T-cell (primary cell): ENCODE measurements at regions not wholly inside any gene's neighbourhood (a gene's known extent, or its start where the extent isn't known, plus 50 kb on each side); places are given as distances from the start of the nearest gene placed in this dataset.

Source experiments
- ATAC-seq, 4 experiments: fragments of 200-7000 bp in 3 of 4; fragments of 150-1000 bp in 1 of 4; cut with Tn5 transposase; replicated peaks in 1 of 4; 1 replicate in 3 of 4; 2 replicates in 1 of 4; pipeline ENCODE4 v1.10.0; 2021; ENCODE audit warnings: moderate library complexity in 3 of 4, mild to moderate bottlenecking in 2 of 4, moderate number of reproducible peaks in 1 of 4
- CTCF ChIA-PET, 2 donors: fragments of 300-600 bp; sonication (Branson Sonifier 250); formaldehyde crosslinking; loops; one replicate each; lab custom pipeline; 2022; ENCODE audit warnings: antibody characterized with exemption in 2 of 2; lab: Charles Lee
- POLR2A ChIA-PET, 2 donors: fragments of 300-600 bp; sonication (Branson Sonifier 250); formaldehyde crosslinking; loops; one replicate each; lab custom pipeline; 2022; ENCODE audit warnings: antibody characterized with exemption in 2 of 2; lab: Charles Lee
- DNase-seq, 35 experiments: peaks; one replicate each; pipeline versions ENCODE4 v3.0.0 to v3.0.0-alpha.2; 2013 to 2023
- H3K27ac ChIP-seq: one replicate; pipeline ENCODE4 v1.5.1; 2013; ENCODE audit warnings: low read length
- H3K27me3 ChIP-seq, 2 experiments: replicated peaks in 1 of 2; 1 replicate in 1 of 2; 2 replicates in 1 of 2; pipeline versions ENCODE4 v1.6.1 to v1.7.0; 2013; ENCODE audit warnings: low read length in 1 of 2, mixed read lengths in 1 of 2; ENCODE audit not compliant: control insufficient read depth in 2 of 2, insufficient read depth in 2 of 2; ENCODE audit errors: extremely low read depth in 1 of 2
- H3K36me3 ChIP-seq, 2 donors: 1 replicate in 1 of 2; 2 replicates in 1 of 2; pipeline versions ENCODE4 v1.6.1 to v1.7.0; 2013; ENCODE audit warnings: low read length in 1 of 2; ENCODE audit not compliant: control insufficient read depth in 2 of 2, insufficient read depth in 1 of 2; ENCODE audit errors: extremely low read depth in 1 of 2
- H3K4me1 ChIP-seq, 2 experiments: 1 replicate in 1 of 2; 2 replicates in 1 of 2; pipeline versions ENCODE4 v1.6.1 to v1.7.0; 2013; ENCODE audit warnings: low read length in 2 of 2, mixed read lengths in 1 of 2; ENCODE audit not compliant: insufficient read depth in 2 of 2, control insufficient read depth in 1 of 2; ENCODE audit errors: extremely low read depth in 1 of 2
- H3K4me3 ChIP-seq, 2 donors: 1 replicate in 1 of 2; 2 replicates in 1 of 2; pipeline versions ENCODE4 v1.5.1 to v1.7.0; 2013; ENCODE audit warnings: mild to moderate bottlenecking in 2 of 2, low read length in 1 of 2, moderate library complexity in 1 of 2; ENCODE audit not compliant: control insufficient read depth in 1 of 2; ENCODE audit errors: extremely low read depth in 1 of 2
- H3K9me3 ChIP-seq: 2 replicates; pipeline ENCODE4 v1.7.0; 2013
- H3K27ac Mint-ChIP-seq, 2 donors: one replicate each; pipeline ENCODE4 v1.8.0; 2020 to 2021; ENCODE audit warnings: mild to moderate bottlenecking in 2 of 2, mixed read lengths in 2 of 2
- H3K27me3 Mint-ChIP-seq, 2 donors: one replicate each; pipeline ENCODE4 v1.8.0; 2021 to 2022; ENCODE audit warnings: mixed read lengths in 2 of 2
- H3K36me3 Mint-ChIP-seq: one replicate; pipeline ENCODE4 v1.8.0; 2021; ENCODE audit warnings: mixed read lengths
- H3K4me1 Mint-ChIP-seq, 3 donors: one replicate each; pipeline ENCODE4 v1.8.0; 2020 to 2022; ENCODE audit warnings: mixed read lengths in 3 of 3, mild to moderate bottlenecking in 1 of 3
- H3K4me3 Mint-ChIP-seq, 3 donors: one replicate each; pipeline ENCODE4 v1.8.0; 2020 to 2022; ENCODE audit warnings: mild to moderate bottlenecking in 3 of 3, mixed read lengths in 3 of 3, moderate library complexity in 3 of 3
- H3K9me3 Mint-ChIP-seq, 3 donors: one replicate each; pipeline ENCODE4 v1.8.0; 2020 to 2022; ENCODE audit warnings: mixed read lengths in 3 of 3
- WGBS: methylation state at CpG from one replicate; pipeline ENCODE4 v1.1.5; 2013; ENCODE audit warnings: missing lambda C conversion rate; ENCODE audit not compliant: insufficient coverage; 5-methylcytosine and 5-hydroxymethylcytosine counted together

GRCh38 chr2:67057123-67057522 is 340.0 kb upstream of the ETAA1 start:
- POLR2A ChIA-PET: no interaction called here

GRCh38 chr2:67057901-67058703 is 339.0 kb upstream of the ETAA1 start:
- ChIA-PET POLR2A (no interaction called here), CTCF (no interaction called here)
- Histone ChIP-seq H3K36me3 (no peaks in the 10 kb centered on the region), H3K4me3 (no peak overlapping the region), H3K27me3 (no peaks in the 10 kb centered on the region), H3K27ac (no peak overlapping the region), H3K4me1 (no peaks in the 10 kb centered on the region), H3K9me3 (no peaks in the 10 kb centered on the region)
- no peaks in the 10 kb centered on the region for H3K36me3 Mint-ChIP-seq
- ATAC-seq (no peak), DNase-seq (no peak)
- no CpG with 5 or more reads among the region's 2 CpGs for WGBS
- no peak overlapping the region for H3K4me3 Mint-ChIP-seq
- peaks cover 0 to 5% (median 3%) of the 10 kb centered on the region in 3 donors for H3K9me3 Mint-ChIP-seq
- no peaks in the 10 kb centered on the region for H3K4me1 Mint-ChIP-seq
- H3K27ac Mint-ChIP-seq: no peak overlapping the region
- no peaks in the 10 kb centered on the region for H3K27me3 Mint-ChIP-seq

More at GRCh38 chr2:67057123-67057522, 340.0 kb upstream of the ETAA1 start:
- H3K4me1 Mint-ChIP-seq: no peaks in the 10 kb centered on the region
- no peak for DNase-seq
- Histone ChIP-seq H3K36me3 (no peaks in the 10 kb centered on the region), H3K4me1 (no peaks in the 10 kb centered on the region), H3K9me3 (no peaks in the 10 kb centered on the region), H3K4me3 (no peak overlapping the region), H3K27ac (no peak overlapping the region), H3K27me3 (no peaks in the 10 kb centered on the region)
- no CpG with 5 or more reads among the region's 3 CpGs for WGBS
- H3K27me3 Mint-ChIP-seq: no peaks in the 10 kb centered on the region
- H3K4me3 Mint-ChIP-seq: no peak overlapping the region
- CTCF ChIA-PET: interaction anchor here (0.6 kb wide), 2 partner anchors 77 to 104 kb away, joined by 3 to 7 read pairs; no protein-coding TSS in a partner anchor
- H3K27ac Mint-ChIP-seq: no peak overlapping the region
- no peak for ATAC-seq
- no peaks in the 10 kb centered on the region for H3K36me3 Mint-ChIP-seq
- H3K9me3 Mint-ChIP-seq: peaks cover 0 to 5% (median 3%) of the 10 kb centered on the region in 3 donors

GRCh38 chr2:67065046-67065445 is 332.1 kb upstream of the ETAA1 start:
- Mint-ChIP-seq H3K36me3 (no peaks in the 10 kb centered on the region), H3K4me1 (no peaks in the 10 kb centered on the region), H3K27ac (no peak overlapping the region), H3K27me3 (no peaks in the 10 kb centered on the region), H3K9me3 (peaks cover 0 to 22% (median 0%) of the 10 kb centered on the region in 3 donors), H3K4me3 (no peak overlapping the region)
- WGBS: no CpG with 5 or more reads among the region's 4 CpGs
- no peak overlapping the region for H3K27ac ChIP-seq
- H3K27me3 ChIP-seq: no peaks in the 10 kb centered on the region
- H3K36me3 ChIP-seq: no peaks in the 10 kb centered on the region
- POLR2A ChIA-PET: no interaction called here
- no peaks in the 10 kb centered on the region for H3K4me1 ChIP-seq
- no peaks in the 10 kb centered on the region for H3K9me3 ChIP-seq
- ATAC-seq (no peak), DNase-seq (no peak)
- CTCF ChIA-PET: interaction anchor here in 1 of 2 donors (0.5 kb wide), 1 partner anchor 25 kb away, joined by 4 read pairs; no protein-coding TSS in a partner anchor
- no peak overlapping the region for H3K4me3 ChIP-seq

- Mint-ChIP-seq H3K4me3 (no peak overlapping the region), H3K4me1 (no peaks in the 10 kb centered on the region), H3K9me3 (peaks cover 0 to 21% (median under 1%) of the 10 kb centered on the region in 3 donors), H3K36me3 (no peaks in the 10 kb centered on the region), H3K27me3 (no peaks in the 10 kb centered on the region), H3K27ac (no peak overlapping the region)
- Histone ChIP-seq H3K27me3 (no peaks in the 10 kb centered on the region), H3K4me1 (no peaks in the 10 kb centered on the region), H3K9me3 (no peaks in the 10 kb centered on the region), H3K36me3 (no peaks in the 10 kb centered on the region), H3K27ac (no peak overlapping the region), H3K4me3 (no peak overlapping the region)
- DNase-seq: no peak
- no CpG with 5 or more reads among the region's 3 CpGs for WGBS
- ChIA-PET CTCF (no interaction called here), POLR2A (no interaction called here)
- no peak for ATAC-seq
Measured at GRCh38 chr2:67066782-67067181, 330.4 kb upstream of the ETAA1 start.

GRCh38 chr2:67067656-67068055 is 329.5 kb upstream of the ETAA1 start:
- Histone ChIP-seq H3K4me3 (no peak overlapping the region), H3K27ac (no peak overlapping the region), H3K36me3 (no peaks in the 10 kb centered on the region), H3K4me1 (no peaks in the 10 kb centered on the region), H3K27me3 (no peaks in the 10 kb centered on the region), H3K9me3 (no peaks in the 10 kb centered on the region)
- H3K36me3 Mint-ChIP-seq: no peaks in the 10 kb centered on the region
- no peak overlapping the region for H3K4me3 Mint-ChIP-seq
- ATAC-seq: no peak
- POLR2A ChIA-PET: no interaction called here
- H3K27ac Mint-ChIP-seq: no peak overlapping the region
- CTCF ChIA-PET: no interaction called here
- no peak for DNase-seq
- no peaks in the 10 kb centered on the region for H3K27me3 Mint-ChIP-seq
- H3K4me1 Mint-ChIP-seq: no peaks in the 10 kb centered on the region
- peaks cover 0 to 23% (median 4%) of the 10 kb centered on the region in 3 donors for H3K9me3 Mint-ChIP-seq

GRCh38 chr2:67070826-67071225 is 326.3 kb upstream of the ETAA1 start:
- ATAC-seq: no peak
- ChIA-PET CTCF (no interaction called here), POLR2A (no interaction called here)
- H3K4me3 ChIP-seq: no peak overlapping the region
- no CpG with 5 or more reads among the region's 1 CpG for WGBS
- no peak overlapping the region for H3K4me3 Mint-ChIP-seq
- no peaks in the 10 kb centered on the region for H3K27me3 Mint-ChIP-seq
- no peaks in the 10 kb centered on the region for H3K9me3 ChIP-seq
- H3K27me3 ChIP-seq: no peaks in the 10 kb centered on the region
- H3K27ac Mint-ChIP-seq: no peak overlapping the region
- no peak overlapping the region for H3K27ac ChIP-seq
- H3K36me3 Mint-ChIP-seq: no peaks in the 10 kb centered on the region
- H3K9me3 Mint-ChIP-seq: peaks cover 0 to 30% (median 7%) of the 10 kb centered on the region in 3 donors
- no peak for DNase-seq
- no peaks in the 10 kb centered on the region for H3K4me1 Mint-ChIP-seq
- no peaks in the 10 kb centered on the region for H3K36me3 ChIP-seq
- no peaks in the 10 kb centered on the region for H3K4me1 ChIP-seq
